Right kidney (tissue), 1 donor: ENCODE measurements at regions not wholly inside any gene's neighbourhood (a gene's known extent, or its start where the extent isn't known, plus 50 kb on each side); places are given as distances from the start of the nearest gene placed in this dataset.
"Not testable (repeated sequence)": the region's sequence is repeated elsewhere in the genome, so short reads cannot be mapped to it uniquely, and the experiment has no call there.

Source experiments
- DNase-seq: peaks from one replicate; pipeline ENCODE4 v3.0.0-alpha.2; 2016

- no peak for DNase-seq
Observed at GRCh38 chr13:50494138-50494537, 349.4 kb downstream of the DLEU7 start.

- DNase-seq = not testable (repeated sequence)
Observed at GRCh38 chr13:50503212-50503611, 340.3 kb downstream of the DLEU7 start.

DNA sequence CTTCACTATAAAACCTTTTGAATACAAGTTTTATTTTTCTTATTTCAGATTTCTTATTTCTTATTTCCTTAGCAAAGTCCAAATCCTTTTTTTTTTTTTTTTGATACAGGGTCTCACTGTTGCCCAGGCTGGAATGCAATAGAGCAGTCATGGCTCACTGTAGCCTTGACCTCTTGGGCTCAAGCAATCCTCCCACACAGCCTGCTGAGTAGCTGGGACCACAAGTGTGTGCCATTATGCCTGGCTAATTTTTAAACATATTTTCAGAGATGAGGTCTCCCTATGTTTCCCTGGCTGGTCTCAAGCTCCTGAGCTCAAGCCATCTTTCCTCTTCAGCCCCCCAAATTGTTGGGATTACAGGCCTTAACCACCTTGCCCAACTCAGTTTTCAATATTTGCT lies 334.3 kb downstream of the DLEU7 start:
- no peak for DNase-seq

- DNase-seq = no peak
Observed at GRCh38 chr13:50509771-50510441, 333.6 kb downstream of the DLEU7 start.

DNA sequence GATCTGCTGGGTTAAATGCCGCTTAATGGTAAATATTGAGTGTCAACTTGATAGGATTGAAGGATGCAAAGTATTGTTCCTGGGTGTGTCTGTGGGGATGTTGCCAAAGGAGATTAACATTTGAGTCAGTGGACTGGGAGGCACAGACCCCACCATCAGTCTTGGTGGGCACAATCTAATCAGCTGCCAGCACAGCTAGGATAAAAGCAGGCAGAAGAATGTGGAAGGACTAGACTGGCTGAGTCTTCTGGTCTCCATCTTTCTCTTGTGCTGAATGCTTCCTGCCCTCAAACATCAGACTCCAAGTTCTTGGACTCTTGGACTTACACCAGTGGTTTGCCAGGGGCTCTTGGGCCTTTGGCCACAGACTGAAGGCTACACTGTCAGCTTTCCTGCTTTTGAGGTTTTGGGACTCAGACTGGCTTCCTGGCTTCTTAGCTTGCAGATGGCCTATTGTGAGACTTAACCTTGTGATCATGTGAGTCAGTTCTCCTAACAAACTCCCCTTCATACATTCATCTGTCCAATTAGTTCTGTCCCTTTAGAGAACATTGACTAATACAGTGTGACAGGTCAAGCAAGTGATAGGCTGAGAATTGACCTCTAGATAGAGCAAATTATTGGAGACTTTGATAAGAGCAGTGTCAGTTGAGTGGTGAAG lies 332.5 kb downstream of the DLEU7 start:
- DNase-seq = not testable (repeated sequence)

DNA sequence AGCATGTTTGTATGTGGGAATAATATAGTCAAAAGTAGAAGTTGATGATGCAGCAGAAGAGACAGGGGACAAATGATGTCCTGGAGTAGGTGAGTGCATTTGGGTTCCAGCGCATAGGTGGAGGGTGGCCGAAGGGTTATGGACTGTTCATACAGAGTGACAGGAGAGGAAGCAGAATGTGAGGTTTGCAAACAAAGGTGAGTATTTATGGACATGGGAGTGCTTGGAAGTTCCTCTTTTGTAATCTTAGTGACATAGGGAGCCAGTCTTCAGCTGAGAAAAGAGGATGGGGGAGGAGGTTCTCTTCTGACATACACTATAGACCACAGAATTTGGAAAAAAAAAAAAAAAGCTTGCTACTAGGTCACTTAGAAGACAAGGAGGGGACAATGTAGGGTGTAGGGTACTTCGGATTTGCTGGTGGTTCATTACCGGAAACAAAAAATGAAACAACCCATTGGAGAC lies 331.6 kb downstream of the DLEU7 start:
- DNase-seq = no peak

DNA sequence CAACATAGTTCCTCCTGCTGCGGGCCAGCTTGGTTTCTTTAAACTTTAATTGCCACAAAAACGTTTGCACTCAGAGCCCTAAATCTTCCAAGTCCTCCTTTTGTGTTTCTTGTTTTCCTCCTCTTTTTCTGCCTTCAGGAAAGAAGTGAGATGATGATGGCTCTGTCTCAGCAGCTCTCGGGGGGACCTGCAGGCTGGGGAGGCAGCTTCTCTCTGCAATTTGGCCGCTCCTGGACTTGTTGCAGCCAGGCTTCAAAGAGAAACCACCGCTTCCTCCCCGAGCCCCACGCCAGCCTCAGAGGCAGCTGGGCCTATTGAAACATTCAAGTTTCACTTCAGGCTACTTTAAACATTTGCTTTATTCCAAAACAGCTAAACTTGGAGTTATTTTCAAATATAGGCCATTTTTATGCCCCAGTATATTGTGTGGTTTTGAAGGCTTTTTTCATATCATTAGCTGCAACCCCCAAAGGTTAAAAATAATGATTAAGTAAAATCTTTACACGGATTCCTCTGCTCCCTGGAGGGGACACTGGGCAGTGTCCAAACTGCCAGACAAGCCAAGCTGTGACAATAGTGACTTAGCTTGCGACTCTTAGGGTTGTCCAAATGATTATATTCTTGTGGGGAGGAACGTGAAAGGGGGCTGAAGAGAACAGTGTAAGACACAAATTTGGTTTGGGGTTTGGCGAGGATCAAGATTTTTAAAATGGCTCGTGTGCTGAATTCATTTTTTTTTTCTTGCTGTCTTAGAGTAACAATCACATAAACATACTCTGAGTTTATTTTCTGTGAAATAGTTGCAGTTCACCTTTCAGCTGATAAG lies 330.8 kb downstream of the DLEU7 start:
- DNase-seq = peak; percentile 70

DNA sequence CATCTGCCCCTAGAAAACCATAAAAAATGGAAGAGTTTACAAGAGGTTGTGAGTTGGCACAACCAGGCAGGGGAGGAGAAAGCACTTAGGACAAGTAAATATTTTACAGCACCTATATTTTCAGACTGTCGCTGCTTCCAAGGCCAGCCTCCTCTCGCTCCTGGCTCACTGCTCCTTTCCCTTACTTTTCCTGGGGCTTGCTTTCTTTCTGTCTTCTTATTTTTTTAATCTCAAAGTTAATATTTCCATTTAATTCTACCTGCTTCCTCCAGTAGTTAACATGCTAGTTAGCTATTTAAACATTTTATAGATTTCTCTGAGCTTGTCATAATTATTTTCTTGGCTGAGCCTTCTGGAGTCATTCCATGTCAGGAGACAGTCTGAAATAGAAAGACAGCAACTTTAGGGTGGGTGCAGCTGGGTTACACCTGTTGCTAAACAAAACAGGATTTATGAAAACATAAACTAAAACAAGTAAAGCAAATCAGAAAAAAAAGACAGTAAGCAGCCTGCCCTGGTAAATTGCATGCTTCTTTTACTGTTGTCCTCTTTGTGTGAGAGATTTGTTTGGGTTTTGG lies 330.1 kb downstream of the DLEU7 start:
- no peak for DNase-seq

DNA sequence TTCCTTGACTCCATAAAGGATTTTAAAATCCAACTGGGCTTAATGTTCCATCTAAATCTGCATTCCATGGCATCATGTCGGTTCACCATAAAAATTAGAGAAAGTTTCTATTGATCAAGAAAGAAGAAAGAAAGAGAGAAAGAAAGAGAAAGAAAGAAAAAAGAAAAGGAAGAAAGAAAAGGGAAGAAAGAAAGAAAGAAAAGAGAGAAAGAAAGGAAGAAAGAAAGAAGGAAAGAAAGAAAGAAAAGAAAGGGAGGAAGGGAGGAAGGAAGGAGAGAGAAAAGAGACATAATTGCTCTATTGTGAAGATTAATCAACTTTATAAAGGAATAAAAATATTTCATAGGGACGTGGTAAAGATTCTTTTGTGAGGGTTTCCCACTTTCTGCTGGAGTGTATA lies 329.2 kb downstream of the DLEU7 start:
- DNase-seq = no peak

GRCh38 chr13:50518131-50518530 lies 325.4 kb downstream of the DLEU7 start:
- no peak for DNase-seq

DNA sequence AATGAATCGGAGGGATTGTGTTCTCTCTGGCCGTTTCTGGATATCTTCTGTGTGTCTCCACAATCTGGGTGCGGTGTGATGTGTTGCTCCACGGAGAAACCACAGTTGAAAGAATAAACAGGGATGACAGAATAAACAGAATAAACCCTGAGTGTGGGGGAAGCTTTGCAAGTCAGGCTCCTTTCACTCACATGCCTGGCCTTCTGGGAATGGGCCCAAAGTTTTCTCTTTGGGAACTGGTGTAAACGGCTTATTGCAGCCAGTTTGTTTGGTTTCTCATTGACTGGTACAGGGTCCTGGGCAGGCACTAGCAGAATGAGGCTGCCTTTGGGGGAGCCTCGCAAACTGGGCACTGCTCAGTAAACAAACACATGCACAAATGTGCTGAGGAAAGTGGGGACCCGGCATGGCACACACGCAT lies 324.7 kb downstream of the DLEU7 start:
- DNase-seq = no peak

GRCh38 chr13:50519866-50520265 lies 323.6 kb downstream of the DLEU7 start:
- no peak for DNase-seq

DNA sequence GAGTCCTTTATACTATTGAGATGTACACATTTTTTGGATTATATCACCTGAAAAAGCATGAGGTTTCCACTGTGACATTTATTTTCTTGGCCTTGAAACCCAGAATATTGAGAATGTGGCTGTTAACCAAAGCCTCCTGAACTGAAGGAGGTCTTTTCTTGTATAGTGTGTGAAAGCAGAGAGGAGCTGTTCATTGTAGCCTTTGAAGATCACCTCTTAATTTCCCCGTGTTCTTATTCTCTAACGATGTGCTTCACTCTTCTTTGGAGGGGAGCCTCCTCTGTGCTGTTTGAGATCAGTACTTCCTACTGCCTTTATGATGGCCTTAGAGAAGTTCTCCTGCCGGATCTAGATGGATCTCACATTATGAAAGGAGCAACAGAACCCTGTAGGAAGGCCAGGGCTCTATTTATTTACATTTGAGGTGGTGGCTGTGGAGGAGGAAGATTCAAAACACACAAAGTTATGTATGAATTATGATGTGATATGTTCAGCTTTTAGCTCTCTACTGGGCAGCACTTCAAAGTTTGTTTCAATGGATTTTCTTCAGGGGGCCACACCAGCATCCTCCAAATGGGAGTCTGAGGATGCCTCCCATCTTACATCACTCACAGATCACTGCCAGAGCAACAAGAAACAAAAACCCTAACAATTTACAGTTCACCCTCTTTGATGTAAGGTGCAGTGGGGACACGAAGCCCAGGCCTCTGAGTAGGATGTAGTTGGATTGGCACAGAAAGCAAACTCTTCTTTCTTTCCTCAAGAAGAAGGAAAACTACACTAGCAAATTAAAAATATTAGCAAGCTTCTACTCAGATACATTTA lies 322.3 kb downstream of the DLEU7 start:
- no peak for DNase-seq

- peak; percentile 63 for DNase-seq
Observed at GRCh38 chr13:50521831-50522149, 321.7 kb downstream of the DLEU7 start.

DNA sequence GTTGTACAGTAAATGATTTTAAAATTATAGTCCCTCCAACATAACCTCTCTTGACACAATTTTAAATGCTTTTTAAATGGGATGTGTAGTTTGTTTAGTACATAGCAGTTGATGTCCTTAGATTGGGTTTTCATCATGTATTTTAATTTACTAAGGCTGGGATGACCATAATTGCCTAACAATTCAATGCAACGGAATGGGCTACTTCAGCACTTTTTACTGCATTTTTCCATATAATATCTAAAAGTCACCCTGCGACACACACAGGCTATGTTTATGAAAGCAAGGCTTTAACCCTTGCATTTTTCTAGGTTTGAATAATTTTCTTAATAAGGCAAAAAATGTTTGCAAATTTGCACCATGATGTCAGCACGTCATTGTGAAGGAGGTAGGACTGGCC lies 321.0 kb downstream of the DLEU7 start:
- DNase-seq = no peak

DNA sequence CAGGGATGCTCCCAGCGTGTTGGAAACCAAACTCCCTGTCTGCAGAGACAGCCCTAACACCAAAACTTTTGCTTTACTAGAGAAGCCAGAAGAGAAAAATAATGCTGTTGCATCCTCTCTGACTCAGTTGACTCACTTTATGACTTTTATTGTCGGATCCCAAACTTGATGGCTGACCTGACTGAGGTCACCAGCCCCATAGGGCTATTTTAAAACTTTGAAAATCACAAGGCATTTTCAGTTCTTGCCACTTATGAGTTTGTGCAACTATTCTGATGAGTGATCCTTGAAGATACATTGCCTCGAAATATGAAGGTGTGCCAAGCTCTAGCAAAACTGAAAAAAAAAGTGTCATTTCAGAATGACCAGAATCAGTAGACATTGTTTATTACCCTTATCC lies 320.2 kb downstream of the DLEU7 start:
- no peak for DNase-seq

- DNase-seq = no peak
Observed at GRCh38 chr13:50524560-50524959, 318.9 kb downstream of the DLEU7 start.

GRCh38 chr13:50526661-50527071 lies 316.8 kb downstream of the DLEU7 start:
- no peak for DNase-seq

GRCh38 chr13:50527188-50527587 lies 316.3 kb downstream of the DLEU7 start:
- no peak for DNase-seq

GRCh38 chr13:50527612-50528509 lies 315.6 kb downstream of the DLEU7 start:
- no peak for DNase-seq
